Panc1 (cell line): ENCODE measurements at regions not wholly inside any gene's neighbourhood (a gene's known extent, or its start where the extent isn't known, plus 50 kb on each side); places are given as distances from the start of the nearest gene placed in this dataset.

ENCODE experiments used
- ATAC-seq: fragments of 200-7000 bp; cut with Tn5 transposase; 2 replicates; pipeline ENCODE4 v1.9.1; 2020; ENCODE audit warnings: mild to moderate bottlenecking, moderate library complexity
- BruUV-seq: library from RNA; stranded (reverse); fragments of 400-500 nt; replicated peaks from 2 replicates; lab custom pipeline; 2021; lab: Mats Ljungman, UMichigan
- CTCF ChIA-PET: fragments of 300-600 bp; sonication (Branson Sonifier 250); formaldehyde crosslinking; loops from one replicate; lab custom pipeline; 2022; ENCODE audit warnings: antibody characterized with exemption; lab: Charles Lee
- POLR2A ChIA-PET: fragments of 300-600 bp; sonication (Branson Sonifier 250); formaldehyde crosslinking; loops from one replicate; lab custom pipeline; 2022; ENCODE audit warnings: antibody characterized with exemption; lab: Charles Lee
- DNase-seq: peaks from one replicate; pipeline ENCODE4 v3.0.0-alpha.2; 2010; ENCODE audit warnings: low read depth, low spot score
- H3K27ac ChIP-seq: 2 replicates; pipeline ENCODE4 v1.5.1; 2011; ENCODE audit warnings: mild to moderate bottlenecking, low read length, inconsistent platforms
- H3K27me3 ChIP-seq: fragments of 200-500 bp; sonication (Bioruptor generic); 2 replicates; pipeline ENCODE4 v1.6.0; 2014; ENCODE audit warnings: low read length, inconsistent platforms; ENCODE audit not compliant: control insufficient read depth, insufficient read depth
- H3K36me3 ChIP-seq: fragments of 200-500 bp; sonication (Bioruptor generic); 2 replicates; pipeline ENCODE4 v1.5.1; 2014; ENCODE audit warnings: inconsistent platforms, mild to moderate bottlenecking, low read length, moderate library complexity; ENCODE audit not compliant: control insufficient read depth, insufficient read depth
- H3K4me1 ChIP-seq: 2 replicates; pipeline ENCODE4 v1.5.1; 2011; ENCODE audit warnings: inconsistent platforms, mild to moderate bottlenecking, low read length, moderate library complexity; ENCODE audit not compliant: control insufficient read depth, insufficient read depth
- H3K4me3 ChIP-seq, 2 experiments: 2 replicates each; pipeline ENCODE4 v1.5.1; 2011 to 2012; ENCODE audit warnings: low read depth in 2 of 2, low read length in 2 of 2, mild to moderate bottlenecking in 2 of 2, inconsistent platforms in 1 of 2, moderate library complexity in 1 of 2
- H3K9me3 ChIP-seq: fragments of 200-500 bp; sonication (Bioruptor generic); 2 replicates; pipeline ENCODE4 v1.5.1; 2014; ENCODE audit warnings: low read depth, mild to moderate bottlenecking, inconsistent platforms, low read length, moderate library complexity; ENCODE audit not compliant: control insufficient read depth, insufficient read depth
- CTCF ChIP-seq: fragments of 450-650 bp; IDR thresholded peaks from 2 replicates; pipeline ENCODE4 v1.5.1; 2017; ENCODE audit warnings: mild to moderate bottlenecking
- POLR2AphosphoS5 ChIP-seq: IDR thresholded peaks from 2 replicates; pipeline ENCODE4 v1.6.1; 2012; ENCODE audit warnings: mild to moderate bottlenecking, low read depth, low read length, moderate library complexity
- REST ChIP-seq, 2 experiments: IDR thresholded peaks; 2 replicates each; pipeline ENCODE4 v1.6.1; 2011 to 2012; ENCODE audit warnings: low read depth in 2 of 2, control low read depth in 1 of 2, low read length in 1 of 2, mild to moderate bottlenecking in 1 of 2, moderate library complexity in 1 of 2; ENCODE audit not compliant: insufficient read depth in 1 of 2
- SIN3A ChIP-seq: IDR thresholded peaks from 2 replicates; pipeline ENCODE4 v1.6.1; 2012; ENCODE audit warnings: low read depth, mild to moderate bottlenecking, low read length, moderate library complexity, borderline replicate concordance; ENCODE audit not compliant: insufficient read depth
- TCF7L2 ChIP-seq: IDR thresholded peaks from 2 replicates; pipeline ENCODE4 v1.6.1; 2011; ENCODE audit warnings: mild to moderate bottlenecking, low read depth, low read length, inconsistent platforms
- in situ Hi-C: cut with HindIII; loops from 2 replicates; pipeline ENCODE4 v1.10.0; 2016; ENCODE audit warnings: low sequenced_read_pairs, low pct_unique_long_range_greater_than_20kb
- intact Hi-C: fragments of 100-400 bp; cut with micrococcal nuclease; formaldehyde crosslinking; loops from one replicate; pipeline ENCODE4 v1.10.0; 2022; ENCODE audit not compliant: unreplicated experiment

GRCh38 chr9:134971196-134971595 is 53.5 kb upstream of the FCN1 start:
- CTCF ChIA-PET = no interaction called here
- POLR2A ChIA-PET = no interaction called here
- no peak for DNase-seq
- peaks cover 5% of the 10 kb centered on the region for H3K27me3 ChIP-seq
- no peak for TF ChIP-seq REST (IDR thresholded peaks at IDR 0.05; ENCODE audit: insufficient read depth in 1 of 2, low read depth in 2 of 2, low read length in 1 of 2)
- no peak for TF ChIP-seq SIN3A
- TF ChIP-seq TCF7L2 = no peak
- no peak for TF ChIP-seq CTCF
- ATAC-seq = no peak
- BruUV-seq = no TSS peak
- H3K27ac ChIP-seq = no peak overlapping the region
- in situ Hi-C loops = no loop called here
- no peaks in the 10 kb centered on the region; the same call in 1 of the 2 replicates for H3K36me3 ChIP-seq
- no peaks in the 10 kb centered on the region for H3K9me3 ChIP-seq
- no peak overlapping the region for H3K4me3 ChIP-seq
- no peaks in the 10 kb centered on the region for H3K4me1 ChIP-seq
- intact Hi-C loops = no loop called here

GRCh38 chr9:134971696-134972095 is 54.0 kb upstream of the FCN1 start:
- in situ Hi-C loops = no loop called here
- Histone ChIP-seq H3K27me3 (peaks cover 5% of the 10 kb centered on the region), H3K4me1 (no peaks in the 10 kb centered on the region), H3K36me3 (no peaks in the 10 kb centered on the region; the same call in 1 of the 2 replicates), H3K27ac (no peak overlapping the region), H3K9me3 (no peaks in the 10 kb centered on the region), H3K4me3 (no peak overlapping the region)
- DNase-seq = no peak
- BruUV-seq = no TSS peak
- no peak for ATAC-seq
- POLR2A ChIA-PET = no interaction called here
- intact Hi-C loops = no loop called here
- CTCF ChIA-PET = no interaction called here
- no peak for TF ChIP-seq REST (IDR thresholded peaks at IDR 0.05; ENCODE audit: insufficient read depth in 1 of 2, low read depth in 2 of 2, low read length in 1 of 2)
- no peak for TF ChIP-seq SIN3A
- no peak for TF ChIP-seq TCF7L2
- no peak for TF ChIP-seq CTCF
- no peak for TF ChIP-seq POLR2AphosphoS5
